ENCODE measurements at regions not wholly inside any gene's neighbourhood (a gene's known extent, or its start where the extent isn't known, plus 50 kb on each side); places are given as distances from the start of the nearest gene placed in this dataset.

GRCh38 chr2:122523143-122523542, 767.7 kb downstream of the TSN start:
- Histone ChIP-seq H4K20me1 (ENCODE audit: insufficient read depth, low read length) (no peaks in the 10 kb centered on the region), H3K9me3 (replicated peaks in 1 of 2; ENCODE audit: control insufficient read depth in 1 of 2, insufficient read depth in 1 of 2, low read length in 2 of 2) (no peaks in the 10 kb centered on the region), H3K27me3 (ENCODE audit: control insufficient read depth in 2 of 2, insufficient read depth in 2 of 2, low read length in 2 of 2) (no peaks in the 10 kb centered on the region), H3K9ac (ENCODE audit: insufficient read depth, low read length, poor library complexity, severe bottlenecking) (no peak overlapping the region), H3K4me1 (ENCODE audit: control insufficient read depth in 1 of 2, insufficient read depth in 2 of 2, low read length in 2 of 2) (no peaks in the 10 kb centered on the region), H3K79me2 (ENCODE audit: insufficient read depth, low read length) (no peaks in the 10 kb centered on the region), H2AFZ (ENCODE audit: insufficient read depth, low read depth, low read length, poor library complexity, severe bottlenecking) (no peak overlapping the region), H3K27ac (ENCODE audit: low read depth in 1 of 2, low read length in 2 of 2) (no peak overlapping the region), H3K4me3 (replicated peaks in 1 of 3; ENCODE audit: low read depth in 2 of 3, low read length in 3 of 3) (no peak overlapping the region), H3K36me3 (replicated peaks in 1 of 2; ENCODE audit: control insufficient read depth in 1 of 2, insufficient read depth in 2 of 2, low read length in 2 of 2) (no peaks in the 10 kb centered on the region), H3K4me2 (replicated peaks; ENCODE audit: extremely low read depth, low read length, poor library complexity, severe bottlenecking) (no peak overlapping the region)
- TF ChIP-seq CTCF (IDR thresholded peaks at IDR 0.05), result no peak
- no peak for DNase-seq
- intact Hi-C loops (cut with micrococcal nuclease), result no loop called here
- no peaks in the 10 kb centered on the region for H3K36me3 Mint-ChIP-seq
- H3K4me1 Mint-ChIP-seq, result no peaks in the 10 kb centered on the region
- no peak overlapping the region for H3K27ac Mint-ChIP-seq
- peaks cover 0 to 4% (median 3%) of the 10 kb centered on the region in 7 donors for H3K9me3 Mint-ChIP-seq
- H3K4me3 Mint-ChIP-seq, result no peak overlapping the region
- peaks cover 0 to 3% (median 0%) of the 10 kb centered on the region in 3 donors for H3K27me3 Mint-ChIP-seq (ENCODE audit: low read depth in 3 of 3)
- no CpG with 5 or more reads among the region's 4 CpGs for WGBS (ENCODE audit: insufficient coverage)

- H3K79me2 ChIP-seq (ENCODE audit: insufficient read depth, low read length), result no peaks in the 10 kb centered on the region
- Mint-ChIP-seq H3K36me3 (no peaks in the 10 kb centered on the region), H3K27ac (no peak overlapping the region), H3K4me3 (no peak overlapping the region), H3K4me1 (no peaks in the 10 kb centered on the region), H3K27me3 (ENCODE audit: low read depth in 3 of 3) (peaks cover 0 to 3% (median 0%) of the 10 kb centered on the region in 3 donors), H3K9me3 (peaks cover 0 to 4% (median 3%) of the 10 kb centered on the region in 7 donors)
- H3K4me1 ChIP-seq (ENCODE audit: control insufficient read depth in 1 of 2, insufficient read depth in 2 of 2, low read length in 2 of 2), result no peaks in the 10 kb centered on the region
- no peaks in the 10 kb centered on the region for H3K36me3 ChIP-seq (replicated peaks in 1 of 2; ENCODE audit: control insufficient read depth in 1 of 2, insufficient read depth in 2 of 2, low read length in 2 of 2)
- H3K4me3 ChIP-seq (replicated peaks in 1 of 3; ENCODE audit: low read depth in 2 of 3, low read length in 3 of 3), result no peak overlapping the region
- no peak overlapping the region for H2AFZ ChIP-seq (ENCODE audit: insufficient read depth, low read depth, low read length, poor library complexity, severe bottlenecking)
- H4K20me1 ChIP-seq (ENCODE audit: insufficient read depth, low read length), result no peaks in the 10 kb centered on the region
- intact Hi-C loops (cut with micrococcal nuclease), result no loop called here
- no peaks in the 10 kb centered on the region for H3K27me3 ChIP-seq (ENCODE audit: control insufficient read depth in 2 of 2, insufficient read depth in 2 of 2, low read length in 2 of 2)
- no peak for TF ChIP-seq CTCF (IDR thresholded peaks at IDR 0.05)
- H3K9ac ChIP-seq (ENCODE audit: insufficient read depth, low read length, poor library complexity, severe bottlenecking), result no peak overlapping the region
- no peak for DNase-seq
- 83% methylated on average over 2 of the region's 3 CpGs for WGBS (ENCODE audit: insufficient coverage)
- no peak overlapping the region for H3K27ac ChIP-seq (ENCODE audit: low read depth in 1 of 2, low read length in 2 of 2)
- no peaks in the 10 kb centered on the region for H3K9me3 ChIP-seq (replicated peaks in 1 of 2; ENCODE audit: control insufficient read depth in 1 of 2, insufficient read depth in 1 of 2, low read length in 2 of 2)
- no peak overlapping the region for H3K4me2 ChIP-seq (replicated peaks; ENCODE audit: extremely low read depth, low read length, poor library complexity, severe bottlenecking)
Measured at GRCh38 chr2:122523981-122524380, 768.5 kb downstream of the TSN start.
